NCI-H2196 treated with DMSO at 0.1 percent for 48 hours (cell line): ENCODE measurements at regions not wholly inside any gene's neighbourhood (a gene's known extent, or its start where the extent isn't known, plus 50 kb on each side); places are given as distances from the start of the nearest gene placed in this dataset.
A peak's percentile ranks its signal among the peaks of the same experiment; 100 is the strongest.
"Not testable (repeated sequence)": the region's sequence is repeated elsewhere in the genome, so short reads cannot be mapped to it uniquely, and the experiment has no call there.

Experiments used
- DNase-seq: peaks from one replicate; lab custom pipeline; 2025; ENCODE audit not compliant: unreplicated experiment; lab: John Stamatoyannopoulos, UW

GRCh38 chr1:100597061-100597741 is 59.3 kb downstream of the GPR88 start:
- no peak for DNase-seq

- no peak for DNase-seq
These were observed 59.8 kb downstream of the GPR88 start for GRCh38 chr1:100597784-100598183.

- not testable (repeated sequence) for DNase-seq
These were observed 62.4 kb downstream of the GPR88 start for GRCh38 chr1:100600377-100600776.

GRCh38 chr1:100602028-100602427 is 64.1 kb downstream of the GPR88 start:
- DNase-seq, result not testable (repeated sequence)

GRCh38 chr1:100604372-100604771 is 66.4 kb downstream of the GPR88 start:
- DNase-seq, result no peak

GRCh38 chr1:100606438-100606837 is 68.5 kb downstream of the GPR88 start:
- DNase-seq, result peak; percentile 3

- no peak for DNase-seq
These were observed 69.8 kb downstream of the GPR88 start for GRCh38 chr1:100607628-100608240.

- DNase-seq, result no peak
These were observed 71.9 kb downstream of the GPR88 start for GRCh38 chr1:100609849-100610248.

- no peak for DNase-seq
These were observed 73.1 kb downstream of the GPR88 start for GRCh38 chr1:100611086-100611485.

- DNase-seq, result no peak
These were observed 74.6 kb downstream of the GPR88 start for GRCh38 chr1:100612540-100612939.

- no peak for DNase-seq
These were observed 76.0 kb downstream of the GPR88 start for GRCh38 chr1:100613817-100614559.

GRCh38 chr1:100614570-100614969 is 76.6 kb downstream of the GPR88 start:
- DNase-seq, result no peak

- no peak for DNase-seq
These were observed 77.7 kb downstream of the GPR88 start for GRCh38 chr1:100615686-100616085.

GRCh38 chr1:100616121-100616621 is 78.2 kb downstream of the GPR88 start:
- DNase-seq, result no peak

GRCh38 chr1:100622037-100622436 is 84.1 kb downstream of the GPR88 start:
- DNase-seq, result no peak

GRCh38 chr1:100622506-100622905 is 84.6 kb downstream of the GPR88 start:
- DNase-seq, result no peak

- DNase-seq, result no peak
These were observed 85.2 kb downstream of the GPR88 start for GRCh38 chr1:100622966-100623762.

- no peak for DNase-seq
These were observed 87.1 kb downstream of the GPR88 start for GRCh38 chr1:100624886-100625610.

GRCh38 chr1:100626397-100626796 is 88.5 kb downstream of the GPR88 start:
- no peak for DNase-seq

GRCh38 chr1:100627054-100627716 is 89.2 kb downstream of the GPR88 start:
- DNase-seq, result no peak
